ENCODE measurements at regions not wholly inside any gene's neighbourhood (a gene's known extent, or its start where the extent isn't known, plus 50 kb on each side); places are given as distances from the start of the nearest gene placed in this dataset.

GRCh38 chr2:147358375-147358774 lies 486.5 kb upstream of the ACVR2A start:
- no peak for DNase-seq (ENCODE audit: low spot score)

GRCh38 chr2:147356157-147356556 lies 488.7 kb upstream of the ACVR2A start:
- DNase-seq (ENCODE audit: low spot score): no peak

GRCh38 chr2:147355706-147356105 lies 489.1 kb upstream of the ACVR2A start:
- no peak for DNase-seq (ENCODE audit: low spot score)

- no peak for DNase-seq (ENCODE audit: low spot score)
These were observed 491.8 kb upstream of the ACVR2A start for GRCh38 chr2:147353072-147353381.

GRCh38 chr2:147352264-147353071 lies 492.4 kb upstream of the ACVR2A start:
- DNase-seq (ENCODE audit: low spot score): no peak

GRCh38 chr2:147351784-147352183 lies 493.0 kb upstream of the ACVR2A start:
- DNase-seq (ENCODE audit: low spot score): no peak

- DNase-seq (ENCODE audit: low spot score): no peak
These were observed 495.8 kb upstream of the ACVR2A start for GRCh38 chr2:147348931-147349555.

- no peak for DNase-seq (ENCODE audit: low spot score)
These were observed 498.7 kb upstream of the ACVR2A start for GRCh38 chr2:147346142-147346541.

- no peak for DNase-seq (ENCODE audit: low spot score)
These were observed 499.6 kb upstream of the ACVR2A start for GRCh38 chr2:147345246-147345645.

GRCh38 chr2:147342329-147342728 lies 502.5 kb upstream of the ACVR2A start:
- DNase-seq (ENCODE audit: low spot score): no peak

GRCh38 chr2:147331790-147332419 lies 512.9 kb upstream of the ACVR2A start:
- DNase-seq (ENCODE audit: low spot score): peak; percentile 36

GRCh38 chr2:147330925-147331324 lies 513.9 kb upstream of the ACVR2A start:
- DNase-seq (ENCODE audit: low spot score): no peak

GRCh38 chr2:147327613-147328012 lies 517.2 kb upstream of the ACVR2A start:
- DNase-seq (ENCODE audit: low spot score): no peak

- no peak for DNase-seq (ENCODE audit: low spot score)
These were observed 518.8 kb upstream of the ACVR2A start for GRCh38 chr2:147325990-147326389.

GRCh38 chr2:147320146-147320545 lies 524.7 kb upstream of the ACVR2A start:
- no peak for DNase-seq (ENCODE audit: low spot score)

GRCh38 chr2:147311058-147311430 lies 533.8 kb upstream of the ACVR2A start:
- DNase-seq (ENCODE audit: low spot score): no peak

- DNase-seq (ENCODE audit: low spot score): no peak
These were observed 534.3 kb upstream of the ACVR2A start for GRCh38 chr2:147310335-147311057.

- DNase-seq (ENCODE audit: low spot score): no peak
These were observed 547.0 kb upstream of the ACVR2A start for GRCh38 chr2:147297820-147298219.

- DNase-seq (ENCODE audit: low spot score): no peak
These were observed 549.9 kb upstream of the ACVR2A start for GRCh38 chr2:147294825-147295392.

- no peak for DNase-seq (ENCODE audit: low spot score)
These were observed 550.6 kb upstream of the ACVR2A start for GRCh38 chr2:147293991-147294824.

- no peak for DNase-seq (ENCODE audit: low spot score)
These were observed 556.7 kb upstream of the ACVR2A start for GRCh38 chr2:147288131-147288530.

GRCh38 chr2:147275943-147276342 lies 568.9 kb upstream of the ACVR2A start:
- DNase-seq (ENCODE audit: low spot score): no peak
